ENCODE measurements at regions not wholly inside any gene's neighbourhood (a gene's known extent, or its start where the extent isn't known, plus 50 kb on each side); places are given as distances from the start of the nearest gene placed in this dataset.

- H2AFZ ChIP-seq (ENCODE audit: low read length): no peak overlapping the region
- no peak overlapping the region for H3K4me2 ChIP-seq (ENCODE audit: extremely low read depth, insufficient read depth, low read length)
- H3K36me3 ChIP-seq (ENCODE audit: control insufficient read depth, insufficient read depth, low read length): no peaks in the 10 kb centered on the region
- H3K4me3 ChIP-seq (replicated peaks in 1 of 4; ENCODE audit: control extremely low read depth in 1 of 4, insufficient read depth in 1 of 4, low read depth in 3 of 4, low read length in 4 of 4): no peak overlapping the region
- no peaks in the 10 kb centered on the region for H4K20me1 ChIP-seq (ENCODE audit: control insufficient read depth, extremely low read depth, insufficient read depth, low read length)
- H3K79me2 ChIP-seq (ENCODE audit: control insufficient read depth, insufficient read depth, low read length): no peaks in the 10 kb centered on the region
- H3K27ac ChIP-seq (ENCODE audit: insufficient read depth, low read length): no peak overlapping the region
- H3K9me3 ChIP-seq (ENCODE audit: control insufficient read depth, insufficient read depth, low read depth, low read length): no peaks in the 10 kb centered on the region
- no peak overlapping the region for H3K9ac ChIP-seq (ENCODE audit: insufficient read depth, low read length)
- no peak for TF ChIP-seq EZH2 (IDR thresholded peaks at IDR 0.05; ENCODE audit: low read length, missing control alignments)
- no peak for TF ChIP-seq CTCF (conservative IDR thresholded peaks at IDR 0.05 in 1 of 2, IDR thresholded peaks at IDR 0.05 in 1 of 2; ENCODE audit: low read depth in 1 of 2, low read length in 2 of 2)
- no peaks in the 10 kb centered on the region for H3K27me3 ChIP-seq (ENCODE audit: control insufficient read depth, insufficient read depth, low read length)
- no peaks in the 10 kb centered on the region for H3K4me1 ChIP-seq (ENCODE audit: control insufficient read depth, extremely low read depth, insufficient read depth, low read length)
- DNase-seq (ENCODE audit: low read depth in 2 of 2): no peak
Observed at GRCh38 chr3:8212794-8213193, 288.8 kb upstream of the LMCD1 start.

DNA sequence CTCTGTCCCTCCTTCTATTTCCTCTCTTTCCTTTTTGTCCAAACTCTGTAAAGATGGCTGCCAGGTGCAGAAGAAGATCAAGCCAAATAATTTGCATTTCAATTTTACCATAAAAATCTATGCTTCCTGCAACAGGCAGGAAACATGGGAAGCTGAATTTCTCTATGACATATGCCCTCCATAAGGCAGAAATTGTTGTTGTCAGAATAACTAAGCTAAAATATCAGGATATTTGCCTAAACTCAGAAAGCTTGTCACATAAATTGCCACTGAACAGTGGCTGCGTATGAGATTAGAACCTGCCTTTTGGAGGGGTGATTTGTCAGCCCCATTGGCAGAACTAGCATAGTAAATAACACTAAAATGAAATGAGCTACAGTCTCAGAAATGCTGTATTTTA, 288.3 kb upstream of the LMCD1 start:
- no peak overlapping the region for H3K27ac ChIP-seq (ENCODE audit: insufficient read depth, low read length)
- H3K9ac ChIP-seq (ENCODE audit: insufficient read depth, low read length): no peak overlapping the region
- H3K27me3 ChIP-seq (ENCODE audit: control insufficient read depth, insufficient read depth, low read length): no peaks in the 10 kb centered on the region
- no peaks in the 10 kb centered on the region for H3K4me1 ChIP-seq (ENCODE audit: control insufficient read depth, extremely low read depth, insufficient read depth, low read length)
- no peak overlapping the region for H3K4me3 ChIP-seq (replicated peaks in 1 of 4; ENCODE audit: control extremely low read depth in 1 of 4, insufficient read depth in 1 of 4, low read depth in 3 of 4, low read length in 4 of 4)
- H4K20me1 ChIP-seq (ENCODE audit: control insufficient read depth, extremely low read depth, insufficient read depth, low read length): no peaks in the 10 kb centered on the region
- no peaks in the 10 kb centered on the region for H3K9me3 ChIP-seq (ENCODE audit: control insufficient read depth, insufficient read depth, low read depth, low read length)
- no peaks in the 10 kb centered on the region for H3K36me3 ChIP-seq (ENCODE audit: control insufficient read depth, insufficient read depth, low read length)
- no peak for DNase-seq (ENCODE audit: low read depth in 2 of 2)
- H3K4me2 ChIP-seq (ENCODE audit: extremely low read depth, insufficient read depth, low read length): no peak overlapping the region
- TF ChIP-seq CTCF (conservative IDR thresholded peaks at IDR 0.05 in 1 of 2, IDR thresholded peaks at IDR 0.05 in 1 of 2; ENCODE audit: low read depth in 1 of 2, low read length in 2 of 2) (no peak), EZH2 (IDR thresholded peaks at IDR 0.05; ENCODE audit: low read length, missing control alignments) (no peak)
- no peak overlapping the region for H2AFZ ChIP-seq (ENCODE audit: low read length)
- H3K79me2 ChIP-seq (ENCODE audit: control insufficient read depth, insufficient read depth, low read length): no peaks in the 10 kb centered on the region

DNA sequence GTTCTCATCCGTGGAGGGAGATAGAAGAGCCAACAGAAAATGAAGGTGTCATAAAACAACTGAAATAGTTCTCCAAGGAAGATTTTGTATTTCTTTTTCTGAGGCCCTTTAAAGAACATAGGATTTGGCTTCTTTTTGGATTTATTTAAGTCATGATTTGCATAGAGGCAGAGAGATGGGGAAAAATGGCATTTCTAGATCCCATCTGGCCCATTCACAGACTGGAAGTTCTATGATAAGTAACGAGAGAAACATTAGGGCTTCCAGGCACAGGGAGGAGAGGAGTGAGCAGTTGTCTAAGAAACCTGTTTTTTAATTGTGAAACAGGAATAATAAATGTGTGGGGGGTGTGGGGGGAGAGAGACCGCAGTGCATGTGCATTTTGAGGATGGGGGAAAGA, 285.8 kb upstream of the LMCD1 start:
- Histone ChIP-seq H3K79me2 (ENCODE audit: control insufficient read depth, insufficient read depth, low read length) (no peaks in the 10 kb centered on the region), H3K27me3 (ENCODE audit: control insufficient read depth, insufficient read depth, low read length) (no peaks in the 10 kb centered on the region), H3K36me3 (ENCODE audit: control insufficient read depth, insufficient read depth, low read length) (no peaks in the 10 kb centered on the region), H4K20me1 (ENCODE audit: control insufficient read depth, extremely low read depth, insufficient read depth, low read length) (no peaks in the 10 kb centered on the region), H3K4me1 (ENCODE audit: control insufficient read depth, extremely low read depth, insufficient read depth, low read length) (no peaks in the 10 kb centered on the region), H3K9me3 (ENCODE audit: control insufficient read depth, insufficient read depth, low read depth, low read length) (no peaks in the 10 kb centered on the region), H2AFZ (ENCODE audit: low read length) (no peak overlapping the region), H3K4me2 (ENCODE audit: extremely low read depth, insufficient read depth, low read length) (no peak overlapping the region), H3K4me3 (replicated peaks in 1 of 4; ENCODE audit: control extremely low read depth in 1 of 4, insufficient read depth in 1 of 4, low read depth in 3 of 4, low read length in 4 of 4) (no peak overlapping the region), H3K9ac (ENCODE audit: insufficient read depth, low read length) (no peak overlapping the region), H3K27ac (ENCODE audit: insufficient read depth, low read length) (no peak overlapping the region)
- DNase-seq (ENCODE audit: low read depth in 2 of 2): no peak
- TF ChIP-seq EZH2 (IDR thresholded peaks at IDR 0.05; ENCODE audit: low read length, missing control alignments): no peak
